ENCODE measurements at regions not wholly inside any gene's neighbourhood (a gene's known extent, or its start where the extent isn't known, plus 50 kb on each side); places are given as distances from the start of the nearest gene placed in this dataset.

DNA sequence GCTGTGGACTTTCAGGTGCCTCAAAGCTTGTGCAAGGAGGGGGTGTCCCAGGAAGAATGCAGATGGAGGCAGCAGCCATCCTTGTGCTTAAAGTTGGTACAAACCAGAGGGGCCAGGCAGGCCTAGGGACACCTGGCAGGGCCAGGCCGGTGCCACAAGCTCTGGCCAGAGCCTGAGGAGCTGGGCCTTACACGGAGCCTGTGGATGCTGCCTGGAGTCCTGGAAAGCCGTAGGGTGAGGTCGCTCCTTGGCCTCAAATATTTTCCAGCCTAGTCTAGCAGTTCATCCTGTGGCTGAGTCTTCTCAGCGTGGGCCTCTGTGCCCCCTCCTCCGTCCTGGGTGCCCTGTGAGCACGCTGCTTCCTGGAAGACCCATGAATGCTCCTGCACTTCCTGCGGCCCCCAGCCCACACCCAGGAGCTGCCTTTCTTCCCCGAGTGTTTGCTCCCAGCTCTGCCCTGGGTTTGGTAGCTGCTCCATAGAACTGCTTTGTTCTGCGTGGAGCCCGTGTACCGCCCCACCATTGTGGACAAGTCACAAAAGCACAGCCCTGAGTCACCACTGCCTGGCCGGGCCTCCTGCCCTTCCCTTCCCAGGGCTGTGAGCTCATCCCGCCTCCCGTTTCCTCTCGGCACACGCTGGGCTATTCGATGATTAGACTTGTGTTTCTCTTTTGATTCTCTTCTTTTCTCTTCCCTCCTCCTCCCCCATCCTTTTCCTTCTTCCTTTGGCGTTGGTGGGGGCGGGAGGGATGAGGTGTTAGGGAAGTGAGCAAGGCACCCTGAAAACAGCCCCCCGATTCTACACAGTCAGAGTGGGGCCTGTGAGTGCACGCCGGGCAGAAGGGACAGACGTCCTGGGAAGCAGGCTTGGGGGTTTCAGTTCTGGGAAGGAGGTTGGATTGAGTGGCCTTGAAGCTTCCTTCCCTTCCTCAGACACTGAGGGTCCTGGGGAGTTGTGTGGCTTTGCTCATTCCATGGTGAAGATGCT is 73.2 kb upstream of the SHH start:
- POLR2A ChIA-PET, result no interaction called here
- no peaks in the 10 kb centered on the region for H3K9me3 Mint-ChIP-seq (ENCODE audit: insufficient read depth)
- TF ChIP-seq EZH2 (IDR thresholded peaks at IDR 0.05; ENCODE audit: borderline replicate concordance, insufficient read depth, low read depth, low read length, poor library complexity, severe bottlenecking), result no peak
- TF ChIP-seq, protein P1, sequence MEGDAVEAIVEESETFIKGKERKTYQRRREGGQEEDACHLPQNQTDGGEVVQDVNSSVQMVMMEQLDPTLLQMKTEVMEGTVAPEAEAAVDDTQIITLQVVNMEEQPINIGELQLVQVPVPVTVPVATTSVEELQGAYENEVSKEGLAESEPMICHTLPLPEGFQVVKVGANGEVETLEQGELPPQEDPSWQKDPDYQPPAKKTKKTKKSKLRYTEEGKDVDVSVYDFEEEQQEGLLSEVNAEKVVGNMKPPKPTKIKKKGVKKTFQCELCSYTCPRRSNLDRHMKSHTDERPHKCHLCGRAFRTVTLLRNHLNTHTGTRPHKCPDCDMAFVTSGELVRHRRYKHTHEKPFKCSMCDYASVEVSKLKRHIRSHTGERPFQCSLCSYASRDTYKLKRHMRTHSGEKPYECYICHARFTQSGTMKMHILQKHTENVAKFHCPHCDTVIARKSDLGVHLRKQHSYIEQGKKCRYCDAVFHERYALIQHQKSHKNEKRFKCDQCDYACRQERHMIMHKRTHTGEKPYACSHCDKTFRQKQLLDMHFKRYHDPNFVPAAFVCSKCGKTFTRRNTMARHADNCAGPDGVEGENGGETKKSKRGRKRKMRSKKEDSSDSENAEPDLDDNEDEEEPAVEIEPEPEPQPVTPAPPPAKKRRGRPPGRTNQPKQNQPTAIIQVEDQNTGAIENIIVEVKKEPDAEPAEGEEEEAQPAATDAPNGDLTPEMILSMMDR (IDR thresholded peaks at IDR 0.05), result no peak
- no peak overlapping the region for H3K4me3 Mint-ChIP-seq
- WGBS (ENCODE audit: insufficient coverage), result 69% methylated on average over 18 of the region's 24 CpGs
- no peak overlapping the region for H3K27ac Mint-ChIP-seq
- Histone ChIP-seq H3K4me2 (replicated peaks; ENCODE audit: low read depth, low read length, poor library complexity, severe bottlenecking) (no peak overlapping the region), H3K36me3 (replicated peaks in 1 of 2; ENCODE audit: control extremely low read depth in 1 of 2, control insufficient read depth in 1 of 2, extremely low read depth in 1 of 2, insufficient read depth in 2 of 2, low read length in 1 of 2) (no peaks in the 10 kb centered on the region), H3K27me3 (replicated peaks in 1 of 4; ENCODE audit: control extremely low read depth in 1 of 4, control insufficient read depth in 3 of 4, insufficient read depth in 4 of 4, low read length in 3 of 4) (no peaks in the 10 kb centered on the region), H3K9me3 (ENCODE audit: control extremely low read depth in 1 of 3, control insufficient read depth in 2 of 3, insufficient read depth in 1 of 3, low read length in 2 of 3) (peaks cover 0 to 4% (median 0%) of the 10 kb centered on the region in 3 donors), H3K79me2 (ENCODE audit: control insufficient read depth, insufficient read depth, low read length) (no peaks in the 10 kb centered on the region), H4K20me1 (ENCODE audit: control insufficient read depth, insufficient read depth, low read length, poor library complexity, severe bottlenecking) (no peaks in the 10 kb centered on the region), H2AFZ (ENCODE audit: insufficient read depth, low read depth, low read length, poor library complexity, severe bottlenecking) (no peak overlapping the region), H3K9ac (ENCODE audit: low read length) (no peak overlapping the region), H3K4me3 (ENCODE audit: control extremely low read depth in 1 of 5, extremely low read depth in 1 of 5, insufficient read depth in 1 of 5, low read depth in 2 of 5, low read length in 4 of 5) (no peak overlapping the region), H3K27ac (ENCODE audit: low read length in 2 of 2) (no peak overlapping the region), H3K4me1 (ENCODE audit: control insufficient read depth in 2 of 2, insufficient read depth in 2 of 2, low read length in 2 of 2) (no peaks in the 10 kb centered on the region)
- DNase-seq (no peak), ATAC-seq (ENCODE audit: low read depth) (no peak)
- intact Hi-C loops (cut with micrococcal nuclease), result no loop called here
- peaks cover 6% of the 10 kb centered on the region for H3K27me3 Mint-ChIP-seq
- CTCF ChIA-PET, result no interaction called here
- H3K4me1 Mint-ChIP-seq, result no peaks in the 10 kb centered on the region

Data from B cell (primary cell).